AG04450 (cell line): ENCODE measurements at regions not wholly inside any gene's neighbourhood (a gene's known extent, or its start where the extent isn't known, plus 50 kb on each side); places are given as distances from the start of the nearest gene placed in this dataset.

Experiments used
- CTCF ChIA-PET: fragments of 300-600, 350-600 bp; formaldehyde crosslinking; extraction: SDS; loops from one replicate; lab custom pipeline; 2022; ENCODE audit warnings: antibody characterized with exemption, inconsistent platforms; lab: Charles Lee
- POLR2A ChIA-PET: fragments of 350-600 bp; formaldehyde crosslinking; extraction: SDS; loops from one replicate; lab custom pipeline; 2021; ENCODE audit warnings: antibody characterized with exemption, inconsistent platforms; lab: Yijun Ruan, JAX
- DNase-seq: peaks from one replicate; pipeline ENCODE4 v3.0.0-alpha.2; 2011; ENCODE audit warnings: low read depth, low spot score
- H3K27ac ChIP-seq: one replicate; pipeline ENCODE4 v1.5.1; 2012; ENCODE audit warnings: low read depth, low read length, control low read depth
- H3K27me3 ChIP-seq: one replicate; pipeline ENCODE4 v1.6.0; 2012; ENCODE audit warnings: low read length; ENCODE audit not compliant: control insufficient read depth, insufficient read depth
- H3K4me3 ChIP-seq: 2 replicates; pipeline ENCODE4 v1.5.1; 2011; ENCODE audit warnings: mild to moderate bottlenecking, low read depth, low read length, control low read depth
- H3K9me3 ChIP-seq: 2 replicates; pipeline ENCODE4 v1.5.1; 2012; ENCODE audit warnings: low read length; ENCODE audit not compliant: control insufficient read depth, insufficient read depth
- CTCF ChIP-seq: IDR thresholded peaks from 2 replicates; pipeline ENCODE4 v1.5.1; 2011; ENCODE audit warnings: low read depth, low read length, control low read depth, inconsistent platforms

- TF ChIP-seq CTCF = no peak
- H3K4me3 ChIP-seq = no peak overlapping the region
- no peaks in the 10 kb centered on the region for H3K9me3 ChIP-seq
- no peak overlapping the region for H3K27ac ChIP-seq
- H3K27me3 ChIP-seq = no peaks in the 10 kb centered on the region
- POLR2A ChIA-PET = no interaction called here
- CTCF ChIA-PET = no interaction called here
- no peak for DNase-seq
Measured at GRCh38 chr21:26777166-26777565, 68.0 kb downstream of the ADAMTS1 start.

GRCh38 chr21:26776310-26777021, 68.7 kb downstream of the ADAMTS1 start:
- POLR2A ChIA-PET = no interaction called here
- Histone ChIP-seq H3K27ac (no peak overlapping the region), H3K4me3 (no peak overlapping the region), H3K9me3 (no peaks in the 10 kb centered on the region), H3K27me3 (no peaks in the 10 kb centered on the region)
- TF ChIP-seq CTCF = no peak
- no peak for DNase-seq
- CTCF ChIA-PET = interaction anchor here (0.7 kb wide), 1 partner anchor 58 kb away, joined by 3 read pairs; no protein-coding TSS in a partner anchor

GRCh38 chr21:26773058-26773457, 72.2 kb downstream of the ADAMTS1 start:
- Histone ChIP-seq H3K4me3 (no peak overlapping the region), H3K9me3 (no peaks in the 10 kb centered on the region), H3K27me3 (no peaks in the 10 kb centered on the region), H3K27ac (no peak overlapping the region)
- no peak for TF ChIP-seq CTCF
- ChIA-PET CTCF (interaction anchor here (1.2 kb wide), 1 partner anchor 61 kb away, joined by 3 read pairs; no protein-coding TSS in a partner anchor), POLR2A (no interaction called here)
- no peak for DNase-seq

- peak; percentile 66 for TF ChIP-seq CTCF
- Histone ChIP-seq H3K9me3 (no peaks in the 10 kb centered on the region), H3K27ac (no peak overlapping the region), H3K27me3 (no peaks in the 10 kb centered on the region), H3K4me3 (no peak overlapping the region)
- peak; percentile 20 for DNase-seq
- CTCF ChIA-PET = interaction anchor here (1.0 to 2.3 kb wide), 7 partner anchors 11 to 1976 kb away, joined by 3 to 11 read pairs (median 4); partner anchors contain the start of gene ADAMTS1
- POLR2A ChIA-PET = interaction anchor here (1.5 kb wide), 1 partner anchor 75 kb away, joined by 8 read pairs; the partner anchor contains the start of gene ADAMTS1
Measured at GRCh38 chr21:26769613-26770188, 75.5 kb downstream of the ADAMTS1 start.

GRCh38 chr21:26766826-26767325, 78.3 kb downstream of the ADAMTS1 start:
- CTCF ChIA-PET = no interaction called here
- Histone ChIP-seq H3K27me3 (no peaks in the 10 kb centered on the region), H3K4me3 (no peak overlapping the region), H3K27ac (no peak overlapping the region), H3K9me3 (no peaks in the 10 kb centered on the region)
- POLR2A ChIA-PET = interaction anchor here (1.2 kb wide), 1 partner anchor 78 kb away, joined by 5 read pairs; the partner anchor contains the start of gene ADAMTS1
- TF ChIP-seq CTCF = no peak
- DNase-seq = no peak
